ENCODE measurements at regions not wholly inside any gene's neighbourhood (a gene's known extent, or its start where the extent isn't known, plus 50 kb on each side); places are given as distances from the start of the nearest gene placed in this dataset.
"Not testable (repeated sequence)": the region's sequence is repeated elsewhere in the genome, so short reads cannot be mapped to it uniquely, and the experiment has no call there.

DNA sequence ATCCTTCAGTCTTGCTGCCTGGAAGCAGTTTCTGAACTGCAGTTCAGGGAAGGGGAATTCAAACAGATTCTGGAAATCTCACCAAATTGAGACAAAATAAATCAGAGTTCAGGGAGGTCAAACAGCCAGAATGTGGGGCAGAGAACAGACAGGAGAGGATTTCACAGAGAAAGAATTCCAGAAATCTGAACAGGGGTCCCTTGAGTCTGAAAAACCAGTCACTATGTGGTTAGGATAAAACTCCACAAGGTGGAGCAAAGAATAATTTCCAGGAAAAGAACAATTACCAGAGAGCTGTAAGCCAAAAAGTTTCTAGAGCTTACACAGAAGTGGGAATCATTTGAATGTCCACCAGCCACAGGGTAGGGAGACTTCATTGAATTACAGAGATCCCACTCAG lies 84.7 kb downstream of the URB2 start:
- H3K4me3 ChIP-seq (ENCODE audit: low read depth, low read length) = no peak overlapping the region
- no peak for DNase-seq (ENCODE audit: low read depth)

DNA sequence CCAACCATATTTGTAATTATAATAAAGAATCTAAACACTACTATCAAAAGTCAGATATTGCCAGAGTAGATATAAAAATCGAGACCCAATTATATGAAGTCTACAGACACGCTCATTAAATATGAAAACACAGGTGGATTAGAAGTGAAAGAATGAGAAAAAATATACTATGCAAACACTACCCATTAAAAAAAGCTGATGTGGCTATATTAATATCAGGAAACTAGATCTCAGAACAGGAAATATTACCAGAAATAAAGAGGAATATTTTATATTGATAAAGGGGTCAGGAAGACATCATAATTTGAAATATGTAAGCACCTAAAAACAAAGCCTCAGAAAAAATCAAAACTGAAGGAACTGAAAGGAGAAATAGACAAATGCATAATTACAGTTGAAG lies 88.3 kb downstream of the URB2 start:
- DNase-seq (ENCODE audit: low read depth) = no peak
- no peak overlapping the region for H3K4me3 ChIP-seq (ENCODE audit: low read depth, low read length)

DNA sequence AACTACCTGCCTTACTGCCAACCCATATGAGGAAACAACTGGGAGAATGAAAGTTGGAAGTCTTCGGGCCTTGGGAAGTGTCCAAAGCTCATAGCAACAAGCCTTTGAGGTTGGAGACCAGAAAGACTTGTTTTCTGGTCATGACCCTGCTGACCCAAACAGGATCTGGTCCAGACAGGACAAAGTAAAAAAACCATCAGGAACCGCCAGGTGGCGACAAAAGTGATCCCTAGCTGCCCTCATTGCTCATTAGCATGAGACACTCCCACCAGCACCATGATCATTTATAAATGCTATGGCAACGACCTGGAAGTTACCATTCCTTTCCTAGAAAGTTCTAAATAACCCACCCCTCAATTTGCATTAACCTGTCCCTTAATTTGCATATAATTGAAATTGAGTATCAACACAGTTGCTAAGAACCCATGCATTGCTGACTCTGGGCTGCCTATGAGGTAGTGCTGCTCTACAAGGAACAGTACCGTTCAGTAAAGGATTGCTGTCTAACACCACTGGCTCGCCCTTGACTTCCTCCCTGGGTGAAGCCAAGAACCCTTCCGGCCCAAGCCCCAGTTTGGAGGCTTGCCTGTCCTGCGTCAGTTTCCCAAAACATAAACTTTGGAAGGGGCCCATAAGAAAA lies 89.0 kb downstream of the URB2 start:
- no peak for DNase-seq (ENCODE audit: low read depth)
- no peak overlapping the region for H3K4me3 ChIP-seq (ENCODE audit: low read depth, low read length)

DNA sequence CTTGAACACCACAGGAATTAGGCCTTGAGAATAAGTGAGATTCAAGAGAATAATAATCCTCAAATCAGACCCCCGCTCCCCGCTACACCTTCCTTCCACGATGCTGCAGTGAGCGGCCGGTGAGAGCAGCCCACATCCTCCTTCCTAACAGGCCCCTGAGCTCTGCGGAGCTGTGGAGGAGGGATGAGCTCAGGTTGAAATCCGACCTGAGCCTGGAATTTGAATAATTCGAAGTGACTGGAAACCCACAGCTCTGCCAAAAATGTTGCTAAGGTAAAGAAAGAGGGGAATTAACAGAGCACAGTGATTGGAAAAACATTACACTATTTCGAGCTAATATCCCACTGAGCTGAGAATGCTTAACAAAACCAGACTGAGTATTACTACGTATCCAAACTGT lies 90.0 kb downstream of the URB2 start:
- no peak overlapping the region for H3K4me3 ChIP-seq (ENCODE audit: low read depth, low read length)
- no peak for DNase-seq (ENCODE audit: low read depth)

DNA sequence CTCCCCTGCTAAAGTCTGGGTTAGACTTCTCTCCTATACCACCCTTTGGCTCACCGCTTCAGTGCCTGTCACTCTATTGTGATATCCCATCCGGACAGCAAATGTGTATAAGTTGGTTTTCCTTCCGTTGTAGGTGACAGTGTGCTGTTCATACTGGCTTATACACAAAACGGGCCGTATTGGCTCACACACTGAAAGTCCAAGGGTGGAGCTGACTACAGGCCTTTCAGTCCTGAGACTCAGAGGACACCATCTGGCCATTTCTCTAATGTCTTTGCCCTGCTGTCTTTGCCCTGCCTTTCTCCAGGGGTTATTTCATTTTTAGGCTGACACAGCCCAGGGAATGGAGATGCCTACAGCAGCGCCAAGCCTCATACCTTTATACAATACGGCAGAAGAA lies 90.7 kb downstream of the URB2 start:
- no peak overlapping the region for H3K4me3 ChIP-seq (ENCODE audit: low read depth, low read length)

DNA sequence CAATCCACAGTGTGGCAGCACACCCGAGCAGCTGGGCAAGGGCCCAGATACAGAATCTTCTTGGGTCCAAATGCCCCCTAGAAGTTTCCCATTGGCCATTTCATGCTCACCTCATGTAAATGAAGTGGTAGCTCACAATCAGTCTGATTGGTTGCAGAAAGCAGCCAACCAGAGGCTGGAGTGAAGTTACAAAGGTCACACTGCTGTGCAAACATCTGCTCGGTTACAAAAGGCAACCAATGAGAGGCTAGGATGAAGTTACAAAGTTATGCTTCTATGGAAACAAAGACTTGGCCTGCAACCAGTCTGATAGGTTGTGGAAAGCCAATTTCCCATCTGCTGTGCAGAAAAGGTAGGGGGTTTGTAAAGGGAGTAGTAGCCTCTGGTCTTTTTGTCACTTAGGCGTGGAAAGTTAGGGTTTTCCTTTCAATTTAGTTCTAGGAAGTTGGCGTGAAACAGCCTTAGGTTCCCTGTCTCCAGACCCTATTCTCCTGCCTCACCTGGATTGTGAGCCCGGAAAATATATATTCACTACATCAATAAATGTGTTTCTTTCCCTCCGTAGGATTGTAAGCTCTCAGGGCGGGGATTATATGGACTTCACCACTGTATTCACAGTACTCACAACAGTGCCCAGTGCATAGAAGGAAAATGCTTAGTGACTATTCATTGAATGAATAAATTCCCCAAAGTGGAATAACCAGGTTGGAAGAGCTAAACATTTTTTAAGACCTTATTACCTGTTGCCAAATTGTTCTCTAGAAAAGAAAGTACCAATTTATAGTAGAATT lies 91.9 kb downstream of the URB2 start:
- no peak for DNase-seq (ENCODE audit: low read depth)
- H3K4me3 ChIP-seq (ENCODE audit: low read depth, low read length) = no peak overlapping the region

More for the DNA sequence above, 90.7 kb downstream of the URB2 start:
- DNase-seq (ENCODE audit: low read depth) = no peak

DNA sequence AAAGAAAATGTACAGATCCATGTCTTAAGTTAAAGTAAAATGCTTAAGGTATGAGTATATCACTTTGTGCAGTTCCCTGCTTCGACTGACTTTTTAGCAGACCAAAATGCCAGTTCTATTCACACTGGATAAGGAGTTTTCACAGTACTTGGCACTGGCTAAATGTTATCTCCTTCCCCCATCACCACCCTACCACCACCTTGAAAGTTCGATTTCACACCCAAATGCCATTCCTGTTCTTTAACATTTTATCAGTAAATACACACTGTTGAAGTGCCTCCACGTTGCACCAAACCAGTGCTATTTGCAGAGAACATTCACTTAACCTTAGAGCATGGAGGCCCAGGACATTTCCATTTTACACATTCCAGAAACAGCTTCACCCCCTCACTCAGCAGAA lies 100.0 kb downstream of the URB2 start:
- H3K4me3 ChIP-seq (ENCODE audit: low read depth, low read length) = no peak overlapping the region
- DNase-seq (ENCODE audit: low read depth) = no peak

DNA sequence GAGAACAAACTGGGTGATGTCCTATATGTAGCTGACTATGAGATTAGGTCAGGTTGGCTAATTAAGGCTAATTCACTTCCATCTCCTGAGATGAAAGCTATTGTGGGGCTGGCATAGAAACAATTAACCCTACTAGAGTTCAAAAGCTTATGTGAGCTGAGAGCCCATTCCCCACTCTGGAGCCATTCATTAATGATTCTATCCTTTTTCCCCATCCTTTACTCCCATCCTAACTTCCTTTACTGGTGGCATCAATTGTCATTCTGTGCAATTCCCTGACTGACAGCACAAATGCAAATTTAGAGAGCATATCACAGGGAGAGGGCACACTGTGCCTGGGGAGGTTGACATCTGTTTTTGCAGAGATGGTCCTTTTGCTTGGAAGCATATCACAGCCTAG lies 103.9 kb downstream of the URB2 start:
- no peak overlapping the region for H3K4me3 ChIP-seq (ENCODE audit: low read depth, low read length)
- DNase-seq (ENCODE audit: low read depth) = no peak

DNA sequence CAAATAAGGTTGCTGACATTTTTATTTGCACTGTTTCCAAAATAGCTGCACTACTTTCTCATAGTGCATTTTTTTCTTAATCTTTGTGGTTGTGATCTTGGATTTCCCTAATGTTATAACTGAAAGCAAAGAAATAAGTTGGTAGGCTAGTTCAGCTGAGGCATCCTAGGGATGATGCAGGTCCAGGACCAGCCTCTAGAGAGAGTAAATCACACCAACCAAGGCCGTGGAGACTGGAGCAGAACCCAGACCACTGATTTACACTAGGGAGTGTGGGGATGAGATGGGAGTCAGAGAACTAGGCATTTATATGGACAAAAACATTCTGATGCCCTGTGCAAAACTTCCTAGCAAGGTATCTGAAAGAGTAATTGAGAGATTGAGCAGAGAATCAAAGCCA lies 104.5 kb downstream of the URB2 start:
- no peak for DNase-seq (ENCODE audit: low read depth)
- H3K4me3 ChIP-seq (ENCODE audit: low read depth, low read length) = no peak overlapping the region

DNA sequence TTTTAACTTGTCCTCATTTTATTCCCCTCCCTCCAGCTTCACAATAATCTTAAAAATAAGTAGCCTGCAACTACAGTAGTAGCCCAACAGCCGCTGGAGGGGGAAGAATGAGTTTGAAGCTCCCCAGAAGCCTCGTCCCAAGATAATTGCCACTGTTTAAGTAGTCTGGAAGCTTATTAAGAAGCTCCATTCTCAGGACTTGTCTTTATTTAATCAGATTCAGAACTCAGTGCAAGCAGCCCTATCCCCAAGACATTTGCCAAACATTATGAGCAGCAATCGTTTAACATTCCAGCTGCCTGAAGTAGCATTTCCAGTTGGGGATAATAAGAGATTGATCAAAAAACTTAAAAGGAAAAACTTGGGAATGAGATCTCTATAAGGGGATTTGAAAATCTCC lies 106.0 kb downstream of the URB2 start:
- H3K4me3 ChIP-seq (ENCODE audit: low read depth, low read length) = no peak overlapping the region
- DNase-seq (ENCODE audit: low read depth) = no peak

DNA sequence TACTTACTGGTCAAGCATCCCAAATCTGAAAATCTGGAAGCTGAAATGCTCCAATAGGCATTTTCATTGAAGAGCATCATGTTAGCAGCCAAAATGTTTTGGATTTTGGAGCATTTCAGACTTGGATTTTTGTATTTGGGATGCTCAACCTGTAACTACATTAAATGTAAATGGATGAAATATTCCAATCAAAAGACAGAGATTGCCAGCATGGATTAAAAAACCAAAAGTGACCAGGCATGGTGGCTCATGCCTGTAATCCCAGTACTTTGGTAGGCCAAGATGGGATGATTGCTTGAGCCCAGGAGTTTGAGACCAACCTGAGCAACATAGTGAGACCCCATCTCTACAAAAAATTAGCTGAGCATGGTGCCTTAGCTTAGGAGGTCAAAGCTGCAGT lies 110.3 kb downstream of the URB2 start:
- DNase-seq (ENCODE audit: low read depth) = no peak
- no peak overlapping the region for H3K4me3 ChIP-seq (ENCODE audit: low read depth, low read length)

DNA sequence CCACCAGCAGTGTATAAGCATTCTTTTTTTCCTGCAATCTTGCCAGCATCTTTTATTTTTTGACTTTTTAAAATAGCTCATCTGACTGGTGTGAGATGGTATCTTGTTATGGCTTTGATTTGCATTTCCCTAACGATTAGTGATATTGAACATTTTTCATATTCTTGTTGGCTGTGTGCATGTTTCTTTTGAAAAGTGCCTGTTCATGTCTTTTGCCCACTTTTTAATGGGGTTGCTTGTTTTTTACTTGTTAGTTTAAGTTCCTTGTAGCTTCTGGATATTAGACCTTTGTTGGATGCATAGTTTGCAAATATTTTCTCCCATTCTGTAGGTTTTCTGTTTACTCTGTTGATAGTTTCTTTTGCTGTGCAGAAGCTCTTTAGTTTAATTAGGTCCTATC lies 116.6 kb downstream of the URB2 start:
- not testable (repeated sequence) for DNase-seq (ENCODE audit: low read depth); H3K4me3 ChIP-seq (ENCODE audit: low read depth, low read length)

DNA sequence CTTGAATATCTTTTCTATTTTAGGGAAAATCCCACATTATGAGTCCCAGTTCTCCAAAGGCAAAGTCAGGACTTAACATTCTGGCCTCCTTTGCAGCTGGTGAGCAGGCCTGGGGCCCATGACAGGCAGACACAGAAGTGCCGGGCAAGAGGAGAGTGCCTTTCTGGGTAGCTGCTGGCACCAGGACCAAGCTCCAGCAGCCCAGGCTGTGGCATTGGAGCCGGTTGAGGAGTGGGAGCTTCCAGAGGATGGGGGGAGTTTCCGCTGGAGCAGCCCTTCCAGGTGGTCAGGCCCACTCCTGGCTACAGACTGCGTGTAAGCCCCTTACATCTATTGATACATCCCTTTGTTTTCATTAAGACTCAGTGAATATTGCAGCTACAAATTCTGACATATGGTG lies 123.9 kb downstream of the URB2 start:
- no peak for DNase-seq (ENCODE audit: low read depth)
- H3K4me3 ChIP-seq (ENCODE audit: low read depth, low read length) = no peak overlapping the region

DNA sequence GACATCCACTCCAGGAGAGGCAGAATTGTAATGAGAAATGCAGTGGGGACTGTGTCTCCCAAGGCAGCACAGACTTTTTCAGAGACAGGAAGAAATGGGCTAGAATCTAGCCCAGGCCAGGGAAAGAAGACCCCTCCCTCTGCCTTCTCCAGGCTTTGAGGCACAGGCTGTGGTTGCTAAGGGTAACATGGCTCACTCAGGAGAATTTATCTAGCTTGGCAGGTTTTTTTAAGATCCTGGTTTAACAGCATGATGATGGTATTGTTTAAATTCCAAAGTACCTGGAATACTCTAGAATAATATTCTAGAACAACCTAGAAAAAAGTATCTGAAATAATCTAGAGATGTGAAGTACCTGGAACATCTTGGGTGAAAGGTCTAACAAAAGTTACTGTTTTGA lies 125.6 kb downstream of the URB2 start:
- no peak overlapping the region for H3K4me3 ChIP-seq (ENCODE audit: low read depth, low read length)
- no peak for DNase-seq (ENCODE audit: low read depth)

DNA sequence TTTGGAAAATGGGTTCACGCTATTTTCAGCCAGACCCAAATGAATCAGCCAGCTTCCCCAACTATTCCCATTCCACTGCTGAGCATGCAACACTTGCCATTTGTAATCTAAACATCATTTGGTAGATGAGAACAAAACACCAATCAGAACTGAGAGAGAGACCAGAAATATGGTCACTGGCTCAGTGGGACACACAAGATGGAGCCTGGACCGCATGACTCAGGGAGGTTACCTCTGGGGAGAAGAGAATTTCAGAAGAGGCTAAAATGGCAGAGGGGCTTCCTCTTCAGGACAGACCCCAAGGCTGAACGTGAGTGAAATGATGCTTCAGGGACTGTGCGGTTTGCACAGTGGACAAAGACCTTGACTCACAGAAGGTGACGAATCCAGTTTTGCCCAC lies 126.6 kb downstream of the URB2 start:
- H3K4me3 ChIP-seq (ENCODE audit: low read depth, low read length) = no peak overlapping the region
- no peak for DNase-seq (ENCODE audit: low read depth)

DNA sequence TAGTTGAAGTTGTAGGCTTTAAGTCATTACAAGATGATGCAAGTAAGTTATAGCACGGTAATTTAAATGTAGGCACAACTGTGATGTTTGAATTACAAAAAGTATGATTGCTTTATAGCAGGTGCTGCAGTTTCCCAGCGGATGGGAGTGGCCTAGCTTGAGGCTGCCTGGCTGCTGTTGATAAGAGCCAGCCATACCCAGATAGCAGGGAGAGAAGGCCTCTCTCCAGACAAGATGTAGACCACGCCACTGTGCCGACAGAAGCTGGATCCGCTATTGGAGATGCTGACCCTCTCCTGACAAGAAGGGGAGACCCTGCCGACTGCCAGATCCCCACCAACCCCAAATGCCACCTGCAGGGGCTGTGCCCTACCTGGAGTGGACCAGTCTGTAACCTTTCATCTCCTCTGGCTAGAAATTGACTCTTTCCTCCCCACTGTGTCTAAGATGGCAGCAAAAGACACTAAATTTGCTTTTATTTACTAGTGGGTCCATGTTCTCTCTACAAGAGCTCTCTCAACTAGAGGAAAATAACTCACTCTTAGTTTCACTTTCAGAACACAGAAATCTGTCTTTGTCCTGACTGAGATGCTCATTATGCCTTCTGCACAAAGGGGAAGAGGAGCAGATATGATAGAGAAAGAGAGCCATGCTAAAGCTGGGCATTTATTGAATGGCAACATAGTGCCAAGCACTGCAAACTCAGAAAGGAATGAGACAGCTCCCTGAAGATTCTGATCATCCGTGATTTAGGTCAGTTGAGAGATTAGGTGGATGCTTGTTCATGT lies 127.9 kb downstream of the URB2 start:
- no peak for DNase-seq (ENCODE audit: low read depth)
- no peak overlapping the region for H3K4me3 ChIP-seq (ENCODE audit: low read depth, low read length)

DNA sequence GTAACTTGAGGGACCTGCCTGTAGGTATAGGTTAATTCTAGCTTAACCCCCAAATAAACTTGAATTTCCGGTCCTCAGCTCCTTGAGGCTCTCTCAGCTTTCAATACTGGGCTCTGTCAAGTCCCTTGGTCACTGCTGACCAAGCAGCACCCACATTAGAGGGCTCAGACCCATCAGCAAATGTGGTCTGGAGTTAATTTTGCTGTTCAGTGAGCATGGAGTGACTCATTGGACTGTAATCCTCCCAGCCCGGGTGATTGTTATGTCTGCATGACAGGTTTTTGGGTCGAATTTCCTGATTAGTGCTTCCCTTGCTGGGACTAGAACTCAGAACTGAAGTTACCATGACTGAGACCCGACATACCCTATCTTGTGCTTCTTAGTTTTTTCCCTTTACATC lies 130.6 kb downstream of the URB2 start:
- no peak overlapping the region for H3K4me3 ChIP-seq (ENCODE audit: low read depth, low read length)
- peak; percentile 6 for DNase-seq (ENCODE audit: low read depth)

DNA sequence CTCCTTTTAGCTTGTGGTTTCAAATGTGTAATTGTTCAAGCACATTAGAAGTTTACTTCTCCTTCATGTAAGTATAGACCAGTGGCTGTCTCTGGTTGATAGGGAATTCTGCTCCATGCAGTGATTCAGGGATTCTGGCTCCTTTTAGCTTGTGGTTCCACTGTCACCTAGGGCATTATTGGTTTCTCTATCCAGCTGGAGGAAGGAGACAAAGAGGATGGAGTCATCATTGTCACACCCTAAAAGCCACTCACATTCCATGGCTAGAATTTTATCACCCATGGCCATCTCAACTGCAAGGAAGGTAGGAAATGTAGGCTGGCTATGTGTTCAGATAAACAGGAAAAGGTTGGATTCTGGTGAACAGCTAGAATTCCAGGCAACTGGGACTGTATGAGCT lies 131.2 kb downstream of the URB2 start:
- DNase-seq (ENCODE audit: low read depth) = no peak

DNA sequence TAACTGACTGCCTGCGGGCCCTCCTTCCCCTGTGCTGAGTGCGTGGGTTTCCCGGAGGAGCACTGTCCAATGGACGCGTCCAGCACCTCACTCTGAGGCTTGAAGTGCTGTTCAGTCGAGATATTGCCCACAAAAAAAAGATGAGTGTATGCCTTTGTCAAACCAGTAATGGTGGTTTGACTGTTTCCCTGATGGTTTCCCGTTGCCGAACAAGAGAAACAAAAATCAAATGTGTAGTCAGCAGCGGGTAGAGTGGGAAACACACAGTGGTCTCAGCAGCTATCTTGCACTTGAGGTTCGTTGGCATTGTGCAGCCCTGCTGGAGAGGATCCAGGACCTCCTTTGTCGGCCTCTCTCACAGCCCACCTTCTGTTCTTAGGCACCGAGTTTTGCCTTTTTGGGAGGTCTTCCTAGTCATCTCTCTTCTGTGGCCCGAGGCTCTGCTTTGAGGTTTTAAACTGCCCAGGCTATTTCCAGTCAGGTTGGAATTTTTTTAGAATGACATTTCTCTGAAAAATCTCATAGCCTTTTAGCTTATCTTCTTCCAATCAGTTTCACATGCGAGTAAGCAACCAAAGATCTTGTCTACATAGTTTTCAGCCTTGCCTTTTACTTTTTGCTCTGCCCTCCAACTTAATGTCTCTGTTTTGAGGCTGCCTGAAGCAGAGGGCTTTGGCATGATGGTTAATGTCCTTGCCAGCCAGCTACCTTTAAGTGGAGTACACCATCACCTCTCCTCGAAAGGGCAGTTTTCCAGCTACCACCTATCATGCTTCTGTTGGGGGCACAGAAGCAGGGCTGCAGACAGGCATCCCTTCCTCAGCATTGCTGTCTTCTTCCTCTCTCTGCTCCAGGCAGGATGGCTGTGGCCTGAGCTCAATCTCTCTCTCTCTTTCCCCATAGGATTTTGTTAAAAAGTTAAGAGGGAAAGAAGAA lies 132.3 kb downstream of the URB2 start:
- DNase-seq (ENCODE audit: low read depth) = no peak
- H3K4me3 ChIP-seq (ENCODE audit: low read depth, low read length) = no peak overlapping the region

More for the DNA sequence above, 131.2 kb downstream of the URB2 start:
- H3K4me3 ChIP-seq (ENCODE audit: low read depth, low read length) = no peak overlapping the region

DNA sequence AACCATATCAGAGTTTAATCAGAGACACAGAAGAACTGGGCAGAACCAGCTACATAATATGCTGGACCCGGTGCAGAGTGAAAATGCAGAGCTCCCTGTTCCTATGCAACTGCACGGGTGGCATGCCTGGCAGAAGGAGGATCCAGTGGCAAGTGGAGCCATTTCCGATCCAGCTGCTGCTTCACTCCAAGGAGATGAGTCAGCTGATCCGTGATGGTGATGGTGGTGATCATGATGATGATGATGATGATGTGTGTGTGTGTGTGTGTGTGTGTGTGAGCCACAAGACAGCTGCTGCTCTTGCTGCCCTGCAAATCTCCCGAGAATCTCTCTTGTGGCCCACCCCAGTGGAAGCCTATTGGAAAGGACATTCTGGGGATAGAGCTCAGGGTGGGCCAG lies 133.0 kb downstream of the URB2 start:
- peak; percentile 33 for DNase-seq (ENCODE audit: low read depth)

More for the DNA sequence above, 133.0 kb downstream of the URB2 start:
- no peak overlapping the region for H3K4me3 ChIP-seq (ENCODE audit: low read depth, low read length)
